ENCODE measurements at regions not wholly inside any gene's neighbourhood (a gene's known extent, or its start where the extent isn't known, plus 50 kb on each side); places are given as distances from the start of the nearest gene placed in this dataset.

GRCh38 chr15:62945760-62946159 is 96.8 kb upstream of the TPM1 start:
- TF ChIP-seq EP300 (IDR thresholded peaks at IDR 0.05) (no peak), POLR2A (IDR thresholded peaks at IDR 0.05) (no peak), POLR2AphosphoS5 (IDR thresholded peaks at IDR 0.05) (no peak)
- TF ChIP-seq, protein P1, sequence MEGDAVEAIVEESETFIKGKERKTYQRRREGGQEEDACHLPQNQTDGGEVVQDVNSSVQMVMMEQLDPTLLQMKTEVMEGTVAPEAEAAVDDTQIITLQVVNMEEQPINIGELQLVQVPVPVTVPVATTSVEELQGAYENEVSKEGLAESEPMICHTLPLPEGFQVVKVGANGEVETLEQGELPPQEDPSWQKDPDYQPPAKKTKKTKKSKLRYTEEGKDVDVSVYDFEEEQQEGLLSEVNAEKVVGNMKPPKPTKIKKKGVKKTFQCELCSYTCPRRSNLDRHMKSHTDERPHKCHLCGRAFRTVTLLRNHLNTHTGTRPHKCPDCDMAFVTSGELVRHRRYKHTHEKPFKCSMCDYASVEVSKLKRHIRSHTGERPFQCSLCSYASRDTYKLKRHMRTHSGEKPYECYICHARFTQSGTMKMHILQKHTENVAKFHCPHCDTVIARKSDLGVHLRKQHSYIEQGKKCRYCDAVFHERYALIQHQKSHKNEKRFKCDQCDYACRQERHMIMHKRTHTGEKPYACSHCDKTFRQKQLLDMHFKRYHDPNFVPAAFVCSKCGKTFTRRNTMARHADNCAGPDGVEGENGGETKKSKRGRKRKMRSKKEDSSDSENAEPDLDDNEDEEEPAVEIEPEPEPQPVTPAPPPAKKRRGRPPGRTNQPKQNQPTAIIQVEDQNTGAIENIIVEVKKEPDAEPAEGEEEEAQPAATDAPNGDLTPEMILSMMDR (IDR thresholded peaks at IDR 0.05), result no peak
- no peaks in the 10 kb centered on the region for H3K36me3 ChIP-seq
- no peak for DNase-seq
- no peaks in the 10 kb centered on the region for H3K9me3 ChIP-seq
- H3K4me3 ChIP-seq, result no peak overlapping the region
- no peaks in the 10 kb centered on the region for H3K27me3 ChIP-seq
- intact Hi-C loops (cut with DNase I; ENCODE audit: low total_unique reads), result no loop called here
- WGBS, 5 donors, result 79 to 92% (median 85%) methylated on average over 4 of the region's 4 CpGs
- no peak overlapping the region for H3K27ac ChIP-seq
- peaks cover 6 to 17% (median 13%) of the 10 kb centered on the region in 4 donors for H3K4me1 ChIP-seq

GRCh38 chr15:62946940-62947339 is 95.6 kb upstream of the TPM1 start:
- no peaks in the 10 kb centered on the region for H3K36me3 ChIP-seq
- intact Hi-C loops (cut with DNase I; ENCODE audit: low total_unique reads), result no loop called here
- peaks cover 0 to 5% (median 3%) of the 10 kb centered on the region in 4 donors for H3K4me1 ChIP-seq
- DNase-seq, result no peak
- WGBS, 5 donors, result 89 to 97% (median 92%) methylated on average over 2 of the region's 2 CpGs
- no peaks in the 10 kb centered on the region for H3K27me3 ChIP-seq
- no peak overlapping the region for H3K4me3 ChIP-seq
- no peaks in the 10 kb centered on the region for H3K9me3 ChIP-seq
- H3K27ac ChIP-seq, result no peak overlapping the region
- TF ChIP-seq, protein P1 (IDR thresholded peaks at IDR 0.05), result no peak
- no peak for TF ChIP-seq POLR2AphosphoS5 (IDR thresholded peaks at IDR 0.05)

DNA sequence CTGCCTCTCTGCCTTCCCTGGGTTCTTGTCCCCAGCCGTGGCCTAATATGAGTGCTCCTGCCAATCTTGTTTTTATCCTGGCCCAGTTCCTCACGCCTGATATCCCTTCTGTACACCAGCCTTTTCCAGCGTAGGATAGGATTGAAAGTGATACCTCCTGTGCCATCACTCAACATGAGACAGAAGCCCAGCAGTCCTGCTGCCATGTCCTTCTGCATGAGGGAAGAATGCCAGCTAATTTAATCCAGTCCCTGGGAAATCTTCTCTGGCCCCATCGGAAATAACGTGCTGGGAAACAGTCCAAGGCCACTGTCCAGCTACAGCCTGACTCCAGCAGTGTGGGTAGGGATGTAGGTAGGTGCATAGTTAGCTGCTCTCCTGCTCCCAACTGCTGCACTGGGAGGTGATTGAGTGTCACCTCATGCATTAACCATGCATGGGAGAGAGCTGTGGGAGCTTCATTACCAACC is 92.0 kb upstream of the TPM1 start:
- H3K27ac ChIP-seq, result no peak overlapping the region
- TF ChIP-seq EP300 (IDR thresholded peaks at IDR 0.05) (no peak), POLR2AphosphoS5 (IDR thresholded peaks at IDR 0.05) (no peak), POLR2A (IDR thresholded peaks at IDR 0.05) (no peak)
- TF ChIP-seq, protein P1 (IDR thresholded peaks at IDR 0.05), result no peak
- DNase-seq, result no peak
- H3K9me3 ChIP-seq, result no peaks in the 10 kb centered on the region
- no peak overlapping the region for H3K4me3 ChIP-seq
- WGBS, 5 donors, result 64 to 74% (median 67%) methylated on average over 5 of the region's 5 CpGs
- H3K36me3 ChIP-seq, result no peaks in the 10 kb centered on the region
- H3K27me3 ChIP-seq, result peaks cover 0 to 15% (median 0%) of the 10 kb centered on the region in 3 donors
- intact Hi-C loops (cut with DNase I; ENCODE audit: low total_unique reads), result no loop called here
- no peaks in the 10 kb centered on the region for H3K4me1 ChIP-seq

GRCh38 chr15:62951481-62951880 is 91.1 kb upstream of the TPM1 start:
- H3K9me3 ChIP-seq, result no peaks in the 10 kb centered on the region
- TF ChIP-seq POLR2AphosphoS5 (IDR thresholded peaks at IDR 0.05) (no peak), EP300 (IDR thresholded peaks at IDR 0.05) (no peak), POLR2A (IDR thresholded peaks at IDR 0.05) (no peak)
- TF ChIP-seq, protein P1 (IDR thresholded peaks at IDR 0.05), result no peak
- no peaks in the 10 kb centered on the region for H3K36me3 ChIP-seq
- no peaks in the 10 kb centered on the region for H3K4me1 ChIP-seq
- no peak overlapping the region for H3K27ac ChIP-seq
- H3K4me3 ChIP-seq, result no peak overlapping the region
- peaks cover 0 to 15% (median 0%) of the 10 kb centered on the region in 3 donors for H3K27me3 ChIP-seq
- no peak for DNase-seq
- intact Hi-C loops (cut with DNase I; ENCODE audit: low total_unique reads), result no loop called here
- 58 to 75% (median 66%) methylated on average over 5 of the region's 5 CpGs for WGBS, 5 donors
